K562 (cell line): ENCODE measurements at regions not wholly inside any gene's neighbourhood (a gene's known extent, or its start where the extent isn't known, plus 50 kb on each side); places are given as distances from the start of the nearest gene placed in this dataset.

Experiments
- ATAC-seq: fragments of 200-7000 bp; cut with Tn5 transposase; 3 replicates; pipeline ENCODE4 v1.9.1; 2020; ENCODE audit warnings: moderate library complexity
- BruUV-seq: library from RNA; stranded (reverse); fragments of 400-500 nt; replicated peaks from 2 replicates; lab custom pipeline; 2021; lab: Mats Ljungman, UMichigan
- CTCF ChIA-PET: fragments of 300-600 bp; formaldehyde crosslinking; extraction: SDS; loops from one replicate; lab custom pipeline; 2021; ENCODE audit warnings: low intra/inter-chr PET ratio; lab: Yijun Ruan, JAX
- POLR2A ChIA-PET: fragments of 300-600, 350-650 bp; sonication (Branson Sonifier 250); formaldehyde crosslinking; extraction: SDS; loops from one replicate; lab custom pipeline; 2021; ENCODE audit warnings: antibody characterized with exemption, inconsistent platforms; lab: Yijun Ruan, JAX
- DNase-seq, 4 experiments: peaks; one replicate each; pipeline versions ENCODE4 v3.0.0 to v3.0.0-alpha.2; 2011 to 2018; ENCODE audit warnings: low spot score in 3 of 4, mixed read lengths in 3 of 4; ENCODE audit errors: extremely low read depth in 1 of 4
- FAIRE-seq: peaks from 2 replicates; lab custom pipeline; 2011; peaks lifted over from hg19 to GRCh38; lab: Jason Lieb, UNC
- H2AFZ ChIP-seq: 2 replicates; pipeline ENCODE4 v1.6.0; 2011; ENCODE audit warnings: low read depth, low read length, control low read depth, inconsistent platforms
- H3K27ac ChIP-seq: fragments of 200-600 bp; 3 replicates; pipeline ENCODE4 v1.8.0; 2011; ENCODE audit warnings: low read depth, mild to moderate bottlenecking, control low read depth, inconsistent platforms, low read length, moderate library complexity, mixed read lengths; ENCODE audit errors: extremely low read depth
- H3K27me3 ChIP-seq, 2 experiments: fragments of 300-600 bp in 1 of 2; 2 replicates in 1 of 2; 3 replicates in 1 of 2; pipeline versions ENCODE4 v1.6.0 to v1.8.0; 2011; ENCODE audit warnings: inconsistent platforms in 2 of 2, low read length in 2 of 2, mild to moderate bottlenecking in 1 of 2, mixed read lengths in 1 of 2, moderate library complexity in 1 of 2; ENCODE audit not compliant: control insufficient read depth in 2 of 2, insufficient read depth in 2 of 2
- H3K36me3 ChIP-seq: fragments of 300-600 bp; 3 replicates; pipeline ENCODE4 v1.8.0; 2011; ENCODE audit warnings: mild to moderate bottlenecking, low read length, inconsistent platforms; ENCODE audit not compliant: control insufficient read depth, insufficient read depth
- H3K4me1 ChIP-seq, 2 experiments: fragments of 200-600 bp in 1 of 2; replicated peaks in 1 of 2; 2 replicates in 1 of 2; 3 replicates in 1 of 2; pipeline versions ENCODE4 v1.5.1 to v1.8.0; 2011; ENCODE audit warnings: inconsistent platforms in 2 of 2, low read length in 2 of 2, mild to moderate bottlenecking in 1 of 2, mixed read lengths in 1 of 2, moderate library complexity in 1 of 2; ENCODE audit not compliant: control insufficient read depth in 2 of 2, insufficient read depth in 2 of 2
- H3K4me2 ChIP-seq: 2 replicates; pipeline ENCODE4 v1.6.1; 2011; ENCODE audit warnings: low read length, control low read depth, inconsistent platforms, mixed read lengths; ENCODE audit not compliant: insufficient read depth
- H3K4me3 ChIP-seq: fragments of 200-600 bp; sonication (generic), shearing (Covaris generic); 2 replicates; pipeline ENCODE4 v1.5.1; 2016; ENCODE audit warnings: control low read depth, inconsistent platforms
- H3K79me2 ChIP-seq: fragments of 200-600 bp; 3 replicates; pipeline ENCODE4 v1.8.0; 2011; ENCODE audit warnings: low read length, inconsistent platforms; ENCODE audit not compliant: control insufficient read depth, insufficient read depth
- H3K9ac ChIP-seq, 2 experiments: 2 replicates each; pipeline versions ENCODE4 v1.6.0 to v1.6.1; 2011; ENCODE audit warnings: low read depth in 2 of 2, low read length in 2 of 2, control low read depth in 1 of 2, inconsistent platforms in 1 of 2, mild to moderate bottlenecking in 1 of 2, mixed read lengths in 1 of 2; ENCODE audit not compliant: insufficient read depth in 1 of 2
- H3K9me1 ChIP-seq: one replicate; pipeline ENCODE4 v1.6.0; 2011; ENCODE audit warnings: inconsistent platforms, mild to moderate bottlenecking, low read length, moderate library complexity; ENCODE audit not compliant: control insufficient read depth, insufficient read depth
- H3K9me3 ChIP-seq: replicated peaks from 2 replicates; pipeline ENCODE4 v1.5.1; 2011; ENCODE audit warnings: low read depth, low read length, inconsistent platforms; ENCODE audit not compliant: control insufficient read depth, insufficient read depth
- H4K20me1 ChIP-seq: replicated peaks from 2 replicates; pipeline ENCODE4 v1.6.1; 2011; ENCODE audit warnings: low read length, inconsistent platforms, mixed read lengths; ENCODE audit not compliant: control insufficient read depth, insufficient read depth
- HMG20B ChIP-seq: fragments of 250-450 bp; sonication (Bioruptor Pico); IDR thresholded peaks from 2 replicates; pipeline ENCODE4 v1.5.0; 2021; ENCODE audit warnings: mild to moderate bottlenecking
- RBM25 ChIP-seq: fragments of 200-400 bp; formaldehyde crosslinking; IDR thresholded peaks from 2 replicates; pipeline ENCODE4 v1.6.1; 2018; ENCODE audit warnings: low read length, low read depth, moderate library complexity; ENCODE audit not compliant: severe bottlenecking
- ZMIZ1 ChIP-seq, 2 experiments: fragments of 150-350 bp in 1 of 2; IDR thresholded peaks; 2 replicates each; pipeline ENCODE4 v1.6.1; 2012 to 2016; ENCODE audit warnings: low read depth in 2 of 2, low read length in 2 of 2, mild to moderate bottlenecking in 1 of 2, moderate library complexity in 1 of 2
- ZNF146 ChIP-seq: IDR thresholded peaks from one replicate; pipeline ENCODE4 v1.6.1; 2018; ENCODE audit warnings: missing compliant biosample characterization; ENCODE audit not compliant: unreplicated experiment
- WGBS: fragments of 100-300 bp; shearing (Covaris generic); methylation state at CpG from one replicate; pipeline ENCODE4 v1.1.6; 2016; ENCODE audit warnings: low coverage, mixed read lengths; ENCODE audit not compliant: insufficient coverage; ENCODE audit errors: missing lambda C conversion rate; 5-methylcytosine and 5-hydroxymethylcytosine counted together
- in situ Hi-C: fragments of 300-500 bp; cut with MboI; formaldehyde crosslinking; loops from 4 replicates; pipeline ENCODE4 v1.15.0; 2018; ENCODE audit warnings: inconsistent platforms, mixed read lengths
- intact Hi-C: fragments of 100-400 bp; cut with micrococcal nuclease; formaldehyde crosslinking; loops from 2 replicates; pipeline ENCODE4 v1.14.2; 2022
- TF ChIP-seq, protein P1 (sequence below): fragments of 250-450 bp; sonication (Bioruptor Pico); IDR thresholded peaks from 2 replicates; pipeline ENCODE4 v1.5.0; 2021; ENCODE audit warnings: mild to moderate bottlenecking, moderate library complexity

DNA sequence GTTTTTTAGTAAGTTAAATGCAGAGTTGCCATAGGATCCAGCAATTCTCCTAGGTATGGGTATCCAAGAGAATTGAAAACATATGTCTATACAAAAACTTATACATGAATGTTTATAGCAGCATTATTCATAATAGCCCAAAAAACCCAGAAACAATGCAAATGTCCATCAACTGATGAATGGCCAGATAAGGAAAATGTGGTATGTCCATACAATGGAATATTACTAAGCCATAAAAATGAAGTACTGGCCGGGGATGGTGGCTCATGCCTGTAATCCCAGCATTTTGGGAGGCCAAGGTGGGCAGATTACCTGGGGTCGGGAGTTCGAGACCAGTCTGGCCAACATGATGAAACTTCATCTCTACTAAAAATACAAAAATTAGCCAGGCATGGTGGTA, 156.1 kb upstream of the PSMD7 start:
- intact Hi-C loops = no loop called here
- no peak for FAIRE-seq

More for the DNA sequence above, 156.1 kb upstream of the PSMD7 start:
- no peaks in the 10 kb centered on the region for H3K79me2 ChIP-seq
- no peaks in the 10 kb centered on the region for H4K20me1 ChIP-seq
- H3K4me3 ChIP-seq = no peak overlapping the region
- no peaks in the 10 kb centered on the region for H3K27me3 ChIP-seq
- no peak overlapping the region for H2AFZ ChIP-seq
- 0% methylated on average over 3 of the region's 3 CpGs for WGBS
- in situ Hi-C loops = no loop called here
- no peaks in the 10 kb centered on the region for H3K9me1 ChIP-seq
- ChIA-PET POLR2A (no interaction called here), CTCF (no interaction called here)
- H3K4me1 ChIP-seq = no peaks in the 10 kb centered on the region
- DNase-seq (no peak), ATAC-seq (no peak)
- H3K27ac ChIP-seq = no peak overlapping the region
- no peaks in the 10 kb centered on the region for H3K36me3 ChIP-seq
- no peak overlapping the region for H3K4me2 ChIP-seq
- no peak overlapping the region for H3K9ac ChIP-seq
- H3K9me3 ChIP-seq = no peaks in the 10 kb centered on the region
- BruUV-seq = no TSS peak
- TF ChIP-seq RBM25 = peak; percentile 17
- TF ChIP-seq ZMIZ1 (IDR thresholded peaks at IDR 0.05; ENCODE audit: low read depth in 2 of 2, low read length in 2 of 2) = no peak
- TF ChIP-seq, protein P1, sequence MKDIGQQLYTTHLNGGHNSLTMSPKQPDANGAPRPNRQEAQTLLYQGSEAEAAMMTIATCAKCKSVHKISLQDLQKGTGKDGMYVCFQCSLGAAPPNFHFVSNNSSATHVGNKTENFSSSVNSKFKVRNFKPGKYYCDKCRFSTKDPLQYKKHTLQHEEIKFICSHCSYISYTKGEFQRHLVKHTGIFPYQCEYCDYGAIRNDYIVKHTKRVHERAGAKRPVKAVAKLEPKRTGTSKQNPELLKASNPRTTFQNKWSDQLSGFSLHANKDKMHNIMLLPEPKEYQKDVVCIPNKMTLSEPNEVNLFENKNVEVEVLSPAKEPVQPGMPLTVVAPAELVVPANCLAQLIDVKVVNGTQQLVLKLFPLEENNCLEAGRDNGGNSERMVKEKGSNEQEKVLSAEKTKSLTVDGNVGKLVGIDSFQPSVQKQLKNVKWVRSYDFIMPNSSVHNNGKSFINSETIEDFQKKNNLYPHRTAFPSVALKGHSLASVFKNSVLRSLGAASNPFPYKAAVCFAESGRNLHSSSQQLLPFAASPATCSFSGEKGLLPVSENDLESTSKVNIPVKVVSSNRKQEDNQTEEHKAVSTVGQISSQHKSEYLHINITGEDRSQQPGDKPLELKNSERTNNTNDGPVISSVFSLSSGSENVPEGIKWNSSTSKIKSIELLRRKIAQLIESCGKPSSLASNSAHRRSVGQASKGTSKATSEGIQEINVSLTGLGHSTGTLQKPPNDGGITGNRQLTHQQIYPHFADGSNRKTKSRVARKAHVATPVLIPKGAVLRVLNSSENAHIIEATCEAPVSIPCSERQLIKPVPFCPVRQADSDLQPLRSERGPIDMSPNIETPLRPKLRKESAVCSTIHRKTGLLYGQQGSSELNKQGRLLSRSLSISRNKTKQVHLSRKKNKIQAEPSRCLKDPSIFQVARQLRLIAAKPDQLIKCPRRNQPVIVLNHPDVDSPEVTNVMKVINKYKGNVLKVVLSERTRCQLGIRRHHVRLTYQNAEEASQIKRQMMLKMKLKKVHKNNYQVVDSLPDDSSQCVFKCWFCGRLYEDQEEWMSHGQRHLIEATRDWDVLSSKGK (CRISPR knock-in tag) = no peak
- TF ChIP-seq HMG20B (CRISPR knock-in tag) = no peak
- TF ChIP-seq ZNF146 (CRISPR knock-in tag) = peak; percentile 68
- TF ChIP-seq, all 486 proteins: peak for 2
